Aorta (tissue), 5 donors: ENCODE measurements at regions not wholly inside any gene's neighbourhood (a gene's known extent, or its start where the extent isn't known, plus 50 kb on each side); places are given as distances from the start of the nearest gene placed in this dataset.

Experiments
- ATAC-seq: fragments of 200-7000 bp; cut with Tn5 transposase; one replicate; pipeline ENCODE4 v1.9.1; 2022; ENCODE audit warnings: moderate library complexity; ENCODE audit not compliant: low FRiP score
- DNase-seq, 2 donors: peaks; one replicate each; pipeline ENCODE4 v3.0.0-alpha.2; 2020
- H3K27ac ChIP-seq, 2 donors: one replicate each; pipeline ENCODE4 v1.5.1; 2013; ENCODE audit warnings: low read length in 2 of 2, mild to moderate bottlenecking in 2 of 2, moderate library complexity in 2 of 2, control low read depth in 1 of 2, inconsistent platforms in 1 of 2, low read depth in 1 of 2
- H3K27me3 ChIP-seq, 2 donors: one replicate each; pipeline ENCODE4 v1.6.1; 2013; ENCODE audit warnings: control low read depth in 1 of 2, low read length in 1 of 2, mild to moderate bottlenecking in 1 of 2, moderate library complexity in 1 of 2; ENCODE audit not compliant: insufficient read depth in 2 of 2, control insufficient read depth in 1 of 2
- H3K36me3 ChIP-seq, 2 donors: one replicate each; pipeline ENCODE4 v1.6.1; 2013; ENCODE audit warnings: control low read depth in 1 of 2, low read length in 1 of 2, mild to moderate bottlenecking in 1 of 2; ENCODE audit not compliant: insufficient read depth in 2 of 2, control insufficient read depth in 1 of 2
- H3K4me1 ChIP-seq, 2 donors: one replicate each; pipeline ENCODE4 v1.6.1; 2013; ENCODE audit warnings: low read length in 2 of 2, control low read depth in 1 of 2, mild to moderate bottlenecking in 1 of 2, moderate library complexity in 1 of 2; ENCODE audit not compliant: insufficient read depth in 2 of 2, control insufficient read depth in 1 of 2
- H3K4me3 ChIP-seq, 2 donors: one replicate each; pipeline ENCODE4 v1.5.1; 2013; ENCODE audit warnings: low read length in 2 of 2, control low read depth in 1 of 2, mild to moderate bottlenecking in 1 of 2
- H3K9me3 ChIP-seq: one replicate; pipeline ENCODE4 v1.6.1; 2013; ENCODE audit warnings: mild to moderate bottlenecking, low read length; ENCODE audit not compliant: control insufficient read depth
- WGBS, 2 donors: extraction: QIAGEN DNeasy Blood & Tissue Kit; methylation state at CpG; one replicate each; pipeline ENCODE4 v1.1.7; 2013; 5-methylcytosine and 5-hydroxymethylcytosine counted together
- intact Hi-C, 2 donors: fragments of 100-400 bp; cut with DNase I; formaldehyde crosslinking; loops; one replicate each; pipeline versions ENCODE4 v1.14.2 to v1.15.0; 2022
- donor health status: healthy with polysubstance abuse.
- donor health status: Bipolar disorder and iron deficiency.
- donor health status: DM: no; HTN: no; CAD: no.
- donor health status: DM: no; HTN: no; CAD: no.
- donor health status: DM: yes; HTN: yes; CAD: no.

DNA sequence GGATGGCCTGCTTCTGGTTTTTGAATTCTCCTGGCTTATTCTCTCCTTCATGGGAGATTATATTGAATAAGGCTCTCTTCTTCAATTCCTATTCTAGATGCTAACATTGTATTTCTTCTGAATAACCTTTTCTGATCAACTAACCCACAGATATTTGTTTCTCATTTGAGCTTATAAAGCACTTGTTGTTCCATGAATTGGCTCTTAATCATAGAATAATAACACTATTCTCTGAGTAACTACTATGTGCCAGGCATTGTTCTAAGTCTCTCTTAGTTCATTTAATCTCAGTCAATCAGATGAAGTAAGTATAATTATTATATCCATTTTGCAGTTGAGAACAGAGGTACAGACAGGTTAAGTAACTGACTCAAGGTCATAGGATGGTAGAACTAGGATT, 136.3 kb upstream of the MLIP start:
- no peaks in the 10 kb centered on the region for H3K27me3 ChIP-seq
- no peak overlapping the region for H3K4me3 ChIP-seq
- no peak overlapping the region for H3K27ac ChIP-seq
- ATAC-seq (no peak), DNase-seq (no peak)
- intact Hi-C loops, result no loop called here
- H3K36me3 ChIP-seq, result no peaks in the 10 kb centered on the region
- H3K9me3 ChIP-seq, result no peaks in the 10 kb centered on the region
- no peaks in the 10 kb centered on the region for H3K4me1 ChIP-seq

DNA sequence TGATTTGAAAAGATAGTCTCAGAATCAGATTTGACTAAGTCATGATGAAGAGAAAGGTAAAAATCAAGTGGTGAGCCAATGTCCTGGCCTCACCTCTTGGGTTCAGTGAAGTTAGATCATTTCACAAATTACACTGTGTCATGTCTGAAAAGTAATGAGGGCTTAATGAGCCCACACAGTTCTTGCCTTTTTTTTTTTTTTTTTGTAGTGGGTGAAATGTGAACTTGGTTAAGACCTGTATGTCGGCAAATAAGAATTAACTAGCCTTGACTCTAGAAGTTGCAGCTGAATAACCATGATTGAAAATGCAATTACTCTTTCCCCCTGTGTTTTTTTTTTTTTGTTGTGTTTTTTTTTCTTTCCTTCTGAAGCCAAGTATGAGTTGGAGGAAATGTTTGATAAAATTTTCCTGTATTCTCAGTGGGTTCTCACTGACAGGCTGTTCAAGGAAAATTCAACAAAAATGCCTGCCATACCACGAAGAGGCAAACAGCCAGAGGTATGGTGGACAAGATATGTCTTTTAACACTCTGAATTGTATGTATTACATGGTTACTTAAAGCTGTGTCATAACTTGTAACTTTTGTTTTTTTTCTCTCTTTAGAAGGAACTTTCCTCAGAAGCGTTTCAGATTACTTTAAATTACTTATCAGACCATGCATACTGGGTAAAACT, 135.2 kb upstream of the MLIP start:
- ATAC-seq (no peak), DNase-seq (no peak)
- no peak overlapping the region for H3K4me3 ChIP-seq
- 24 to 34% methylated on average over 3 of the region's 3 CpGs for WGBS, 2 donors
- intact Hi-C loops, result no loop called here
- no peaks in the 10 kb centered on the region for H3K9me3 ChIP-seq
- H3K4me1 ChIP-seq, result no peaks in the 10 kb centered on the region
- H3K36me3 ChIP-seq, result no peaks in the 10 kb centered on the region
- H3K27me3 ChIP-seq, result no peaks in the 10 kb centered on the region
- no peak overlapping the region for H3K27ac ChIP-seq

DNA sequence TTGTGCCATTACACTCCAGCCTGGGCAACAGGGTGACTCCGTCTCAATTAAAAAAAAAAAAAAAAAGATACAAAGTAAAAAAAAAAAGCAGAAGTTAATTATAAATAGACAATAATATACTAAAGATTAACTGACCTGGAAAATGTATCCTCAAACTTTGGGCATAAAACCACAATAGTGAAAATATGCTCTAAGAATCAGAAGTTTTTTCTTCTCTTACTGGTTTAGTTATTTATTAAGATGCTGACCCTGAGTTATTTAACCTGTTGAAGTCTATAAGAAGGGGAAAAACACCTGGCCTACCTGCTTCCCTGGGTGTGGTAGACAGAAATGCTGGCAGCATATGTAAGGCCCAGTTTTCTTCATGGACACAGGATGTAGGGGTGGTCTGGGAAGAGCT, 133.7 kb upstream of the MLIP start:
- Histone ChIP-seq H3K9me3 (no peaks in the 10 kb centered on the region), H3K27me3 (no peaks in the 10 kb centered on the region), H3K27ac (no peak overlapping the region), H3K4me1 (no peaks in the 10 kb centered on the region), H3K4me3 (no peak overlapping the region), H3K36me3 (no peaks in the 10 kb centered on the region)
- 93 to 95% methylated on average over 1 of the region's 1 CpG for WGBS, 2 donors
- ATAC-seq (no peak), DNase-seq (no peak)
- intact Hi-C loops, result no loop called here

DNA sequence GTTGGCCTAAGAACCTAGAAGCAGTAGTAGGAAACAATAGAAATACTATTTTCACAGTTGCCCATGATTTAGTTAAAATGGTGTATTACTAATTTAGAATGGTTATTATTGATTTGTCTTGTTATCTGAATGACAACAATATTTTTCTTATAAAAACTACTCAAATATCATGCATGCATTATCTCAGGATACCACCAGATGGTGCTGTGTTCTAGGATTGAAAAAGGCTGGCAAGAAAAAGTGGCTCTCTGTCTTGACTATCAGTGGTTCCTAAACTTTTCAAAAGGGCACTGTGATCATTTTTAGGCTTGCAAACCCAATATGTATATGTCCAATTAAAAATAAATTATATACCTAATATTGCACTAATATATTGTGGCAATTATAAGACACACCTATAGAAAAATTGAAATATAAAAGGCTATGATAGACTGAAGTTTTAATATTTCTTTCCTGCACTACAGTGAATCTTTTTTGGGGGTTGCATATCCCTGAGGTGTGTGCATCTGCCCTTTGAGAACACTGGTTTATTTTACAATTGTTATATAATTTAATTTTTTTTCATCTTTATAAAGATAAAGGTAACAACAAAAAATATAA, 131.7 kb upstream of the MLIP start:
- no peaks in the 10 kb centered on the region for H3K36me3 ChIP-seq
- no peaks in the 10 kb centered on the region for H3K4me1 ChIP-seq
- intact Hi-C loops, result loop anchor here in 1 of 2 donors (10.0 kb wide), 2 partner anchors 745 to 1265 kb away; no protein-coding TSS in a partner anchor
- no peak overlapping the region for H3K4me3 ChIP-seq
- no peak overlapping the region for H3K27ac ChIP-seq
- H3K27me3 ChIP-seq, result no peaks in the 10 kb centered on the region
- DNase-seq, result no peak
- peak; percentile 71 for ATAC-seq
- H3K9me3 ChIP-seq, result no peaks in the 10 kb centered on the region

DNA sequence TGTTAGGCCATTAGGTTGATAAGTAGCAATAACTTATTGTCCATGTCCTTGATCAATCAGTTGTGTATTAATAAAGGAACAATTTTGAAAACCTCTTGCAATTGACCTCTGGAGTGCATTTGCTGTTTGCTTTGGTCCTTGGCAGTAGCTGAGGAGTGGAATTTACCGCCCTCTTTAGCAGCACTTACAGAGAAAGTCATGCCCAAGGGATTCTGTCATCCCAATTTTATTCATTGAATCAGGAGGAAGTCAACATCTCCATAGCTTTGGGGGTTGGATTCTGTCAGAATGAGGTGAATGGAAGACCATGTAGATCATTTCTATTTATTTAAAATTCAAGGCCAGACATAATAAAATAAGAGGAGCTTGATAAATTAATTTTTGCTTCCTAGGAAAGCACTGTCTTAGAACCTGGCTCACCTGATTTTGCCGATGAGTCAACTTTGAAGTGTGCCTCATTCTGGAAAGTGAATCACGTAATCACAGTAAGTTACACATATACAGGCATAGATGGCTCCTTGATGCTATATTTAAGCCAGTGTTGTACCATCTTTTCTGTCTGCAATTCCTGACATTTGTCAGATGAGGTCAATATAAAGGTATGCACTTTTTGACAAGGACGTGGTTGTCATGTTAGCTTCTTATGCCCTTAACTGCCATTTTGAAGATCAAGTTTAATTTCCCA, 128.7 kb upstream of the MLIP start:
- ATAC-seq (no peak), DNase-seq (no peak)
- Histone ChIP-seq H3K27ac (no peak overlapping the region), H3K27me3 (no peaks in the 10 kb centered on the region), H3K9me3 (no peaks in the 10 kb centered on the region), H3K36me3 (no peaks in the 10 kb centered on the region), H3K4me1 (peaks cover 0 to 4% of the 10 kb centered on the region in 2 donors), H3K4me3 (no peak overlapping the region)
- intact Hi-C loops, result loop anchor here in 1 of 2 donors (10.0 kb wide), 2 partner anchors 742 to 1262 kb away; no protein-coding TSS in a partner anchor
- WGBS, 2 donors, result 80 to 93% methylated on average over 4 of the region's 4 CpGs

DNA sequence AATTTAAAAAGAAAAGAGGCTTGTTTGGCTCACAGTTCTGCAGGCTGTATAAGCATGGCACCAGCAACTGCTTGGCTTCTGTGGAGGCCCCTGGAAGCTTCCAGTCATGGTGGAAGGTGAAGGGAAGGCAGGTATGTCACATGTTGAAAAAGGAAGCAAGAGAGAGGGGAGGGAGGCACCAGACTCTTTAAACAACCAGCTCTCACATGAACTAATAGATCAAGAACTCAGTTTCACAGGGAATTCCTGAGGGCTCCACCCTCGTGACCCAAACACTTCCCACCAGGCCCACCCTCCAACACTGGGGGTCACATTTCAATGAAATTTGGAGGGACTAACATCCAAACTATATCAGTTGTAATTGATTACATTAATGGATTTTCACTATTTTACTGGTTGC, 127.9 kb upstream of the MLIP start:
- Histone ChIP-seq H3K27ac (no peak overlapping the region), H3K27me3 (no peaks in the 10 kb centered on the region), H3K9me3 (no peaks in the 10 kb centered on the region), H3K4me1 (peaks cover 0 to 4% of the 10 kb centered on the region in 2 donors), H3K36me3 (no peaks in the 10 kb centered on the region), H3K4me3 (no peak overlapping the region)
- intact Hi-C loops, result loop anchor here in 1 of 2 donors (10.0 kb wide), 2 partner anchors 742 to 1262 kb away; no protein-coding TSS in a partner anchor
- no peak for ATAC-seq
- WGBS, 2 donors, result 0% methylated on average over 1 of the region's 1 CpG
- DNase-seq, result no peak

DNA sequence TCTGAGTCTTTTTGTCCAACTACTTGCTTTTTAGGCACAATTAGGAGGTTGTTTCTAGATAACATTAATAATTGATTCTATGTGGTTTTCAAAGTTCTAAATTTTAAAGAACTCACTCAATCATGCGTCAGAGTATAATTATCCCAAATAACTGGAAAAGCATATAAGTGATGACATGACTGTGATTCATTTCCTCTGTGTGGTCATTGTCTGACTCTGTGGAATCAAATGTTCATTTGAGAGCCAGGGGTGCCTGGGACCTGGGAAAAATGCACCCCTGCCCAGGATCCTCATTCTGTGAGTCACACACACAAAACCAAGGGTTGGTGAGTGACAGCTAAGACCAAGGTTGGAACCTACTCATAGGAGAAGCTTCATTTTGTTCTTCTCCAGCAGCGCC, 127.1 kb upstream of the MLIP start:
- intact Hi-C loops, result loop anchor here in 1 of 2 donors (2.0 to 10.0 kb wide), 3 partner anchors 741 to 1261 kb away; no protein-coding TSS in a partner anchor
- Histone ChIP-seq H3K4me1 (peaks cover 0 to 4% of the 10 kb centered on the region in 2 donors), H3K36me3 (no peaks in the 10 kb centered on the region), H3K27ac (no peak overlapping the region), H3K27me3 (no peaks in the 10 kb centered on the region), H3K9me3 (no peaks in the 10 kb centered on the region), H3K4me3 (no peak overlapping the region)
- WGBS, 2 donors, result 80 to 81% methylated on average over 2 of the region's 2 CpGs
- no peak for ATAC-seq
- no peak for DNase-seq

DNA sequence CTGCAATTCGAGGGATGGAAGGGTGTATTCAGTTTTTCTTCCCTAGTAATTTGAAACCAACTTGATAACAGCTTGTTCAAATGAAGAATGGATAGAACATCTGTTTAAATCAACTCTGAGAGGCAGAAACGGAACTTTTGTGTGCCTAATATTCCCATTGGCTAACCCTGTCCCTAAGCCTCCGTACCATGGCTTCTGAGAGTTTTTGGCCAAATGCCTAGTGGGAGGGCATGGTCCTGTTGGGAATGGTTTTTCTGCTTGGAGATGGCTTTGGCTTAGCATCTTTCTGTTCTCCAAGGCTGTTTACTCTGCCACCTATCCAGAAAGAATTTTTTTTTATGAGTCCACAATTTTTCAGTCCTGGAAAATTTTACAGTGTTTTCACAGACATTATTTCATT, 126.7 kb upstream of the MLIP start:
- DNase-seq (no peak), ATAC-seq (no peak)
- H3K9me3 ChIP-seq, result no peaks in the 10 kb centered on the region
- no peaks in the 10 kb centered on the region for H3K36me3 ChIP-seq
- intact Hi-C loops, result loop anchor here in 1 of 2 donors (2.0 to 10.0 kb wide), 3 partner anchors 740 to 1260 kb away; no protein-coding TSS in a partner anchor
- H3K27me3 ChIP-seq, result no peaks in the 10 kb centered on the region
- 41 to 46% methylated on average over 3 of the region's 3 CpGs for WGBS, 2 donors
- peaks cover 0 to 4% of the 10 kb centered on the region in 2 donors for H3K4me1 ChIP-seq
- no peak overlapping the region for H3K27ac ChIP-seq
- no peak overlapping the region for H3K4me3 ChIP-seq
